ENCODE measurements at regions not wholly inside any gene's neighbourhood (a gene's known extent, or its start where the extent isn't known, plus 50 kb on each side); places are given as distances from the start of the nearest gene placed in this dataset.

DNA sequence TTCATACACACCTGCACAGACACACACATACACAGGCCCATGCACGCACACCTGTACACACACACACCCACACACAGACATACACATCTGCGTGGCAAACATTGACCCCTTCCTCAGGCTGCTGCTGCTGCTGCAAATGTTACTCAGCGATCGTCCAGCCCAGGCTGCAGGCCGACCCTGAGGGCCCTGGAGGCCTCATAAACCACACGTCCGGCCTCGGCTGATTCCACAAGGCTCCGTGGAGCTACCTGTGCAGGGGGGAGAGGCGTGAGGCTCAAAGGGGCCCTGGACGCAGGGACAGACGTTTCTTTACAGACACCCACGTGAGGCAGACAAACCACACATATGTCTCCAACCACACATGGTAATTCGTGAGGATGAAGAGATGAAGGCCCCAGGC lies 53.9 kb upstream of the PPP2R3B start:
- no peaks in the 10 kb centered on the region for H4K20me1 ChIP-seq (ENCODE audit: control insufficient read depth, extremely low read depth, insufficient read depth, low read length)
- no peak overlapping the region for H3K9ac ChIP-seq (ENCODE audit: insufficient read depth, low read length)
- TF ChIP-seq, protein P1, sequence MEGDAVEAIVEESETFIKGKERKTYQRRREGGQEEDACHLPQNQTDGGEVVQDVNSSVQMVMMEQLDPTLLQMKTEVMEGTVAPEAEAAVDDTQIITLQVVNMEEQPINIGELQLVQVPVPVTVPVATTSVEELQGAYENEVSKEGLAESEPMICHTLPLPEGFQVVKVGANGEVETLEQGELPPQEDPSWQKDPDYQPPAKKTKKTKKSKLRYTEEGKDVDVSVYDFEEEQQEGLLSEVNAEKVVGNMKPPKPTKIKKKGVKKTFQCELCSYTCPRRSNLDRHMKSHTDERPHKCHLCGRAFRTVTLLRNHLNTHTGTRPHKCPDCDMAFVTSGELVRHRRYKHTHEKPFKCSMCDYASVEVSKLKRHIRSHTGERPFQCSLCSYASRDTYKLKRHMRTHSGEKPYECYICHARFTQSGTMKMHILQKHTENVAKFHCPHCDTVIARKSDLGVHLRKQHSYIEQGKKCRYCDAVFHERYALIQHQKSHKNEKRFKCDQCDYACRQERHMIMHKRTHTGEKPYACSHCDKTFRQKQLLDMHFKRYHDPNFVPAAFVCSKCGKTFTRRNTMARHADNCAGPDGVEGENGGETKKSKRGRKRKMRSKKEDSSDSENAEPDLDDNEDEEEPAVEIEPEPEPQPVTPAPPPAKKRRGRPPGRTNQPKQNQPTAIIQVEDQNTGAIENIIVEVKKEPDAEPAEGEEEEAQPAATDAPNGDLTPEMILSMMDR (conservative IDR thresholded peaks at IDR 0.05 in 1 of 2, IDR thresholded peaks at IDR 0.05 in 1 of 2; ENCODE audit: low read depth in 1 of 2, low read length in 2 of 2) = no peak
- TF ChIP-seq EZH2 (IDR thresholded peaks at IDR 0.05; ENCODE audit: low read length, missing control alignments) = no peak
- H3K4me3 ChIP-seq (replicated peaks in 1 of 4; ENCODE audit: control extremely low read depth in 1 of 4, insufficient read depth in 1 of 4, low read depth in 3 of 4, low read length in 4 of 4) = no peak overlapping the region
- DNase-seq (ENCODE audit: low read depth in 2 of 2) = no peak
- H3K9me3 ChIP-seq (ENCODE audit: control insufficient read depth, insufficient read depth, low read depth, low read length) = no peaks in the 10 kb centered on the region
- H3K36me3 ChIP-seq (ENCODE audit: control insufficient read depth, insufficient read depth, low read length) = no peaks in the 10 kb centered on the region
- no peaks in the 10 kb centered on the region for H3K79me2 ChIP-seq (ENCODE audit: control insufficient read depth, insufficient read depth, low read length)
- no peaks in the 10 kb centered on the region for H3K27me3 ChIP-seq (ENCODE audit: control insufficient read depth, insufficient read depth, low read length)
- H3K27ac ChIP-seq (ENCODE audit: insufficient read depth, low read length) = no peak overlapping the region
- no peak overlapping the region for H2AFZ ChIP-seq (ENCODE audit: low read length)
- no peaks in the 10 kb centered on the region for H3K4me1 ChIP-seq (ENCODE audit: control insufficient read depth, extremely low read depth, insufficient read depth, low read length)
- no peak overlapping the region for H3K4me2 ChIP-seq (ENCODE audit: extremely low read depth, insufficient read depth, low read length)

GRCh38 chrX:443536-444210 lies 57.0 kb upstream of the PPP2R3B start:
- no peaks in the 10 kb centered on the region for H3K27me3 ChIP-seq (ENCODE audit: control insufficient read depth, insufficient read depth, low read length)
- no peak overlapping the region for H3K4me2 ChIP-seq (ENCODE audit: extremely low read depth, insufficient read depth, low read length)
- no peaks in the 10 kb centered on the region for H4K20me1 ChIP-seq (ENCODE audit: control insufficient read depth, extremely low read depth, insufficient read depth, low read length)
- no peak for DNase-seq (ENCODE audit: low read depth in 2 of 2)
- H3K27ac ChIP-seq (ENCODE audit: insufficient read depth, low read length) = no peak overlapping the region
- H2AFZ ChIP-seq (ENCODE audit: low read length) = no peak overlapping the region
- TF ChIP-seq, protein P1 (conservative IDR thresholded peaks at IDR 0.05 in 1 of 2, IDR thresholded peaks at IDR 0.05 in 1 of 2; ENCODE audit: low read depth in 1 of 2, low read length in 2 of 2) = no peak
- TF ChIP-seq EZH2 (IDR thresholded peaks at IDR 0.05; ENCODE audit: low read length, missing control alignments) = no peak
- H3K79me2 ChIP-seq (ENCODE audit: control insufficient read depth, insufficient read depth, low read length) = no peaks in the 10 kb centered on the region
- no peak overlapping the region for H3K4me3 ChIP-seq (replicated peaks in 1 of 4; ENCODE audit: control extremely low read depth in 1 of 4, insufficient read depth in 1 of 4, low read depth in 3 of 4, low read length in 4 of 4)
- H3K4me1 ChIP-seq (ENCODE audit: control insufficient read depth, extremely low read depth, insufficient read depth, low read length) = no peaks in the 10 kb centered on the region
- H3K36me3 ChIP-seq (ENCODE audit: control insufficient read depth, insufficient read depth, low read length) = no peaks in the 10 kb centered on the region
- H3K9ac ChIP-seq (ENCODE audit: insufficient read depth, low read length) = no peak overlapping the region
- H3K9me3 ChIP-seq (ENCODE audit: control insufficient read depth, insufficient read depth, low read depth, low read length) = no peaks in the 10 kb centered on the region

DNA sequence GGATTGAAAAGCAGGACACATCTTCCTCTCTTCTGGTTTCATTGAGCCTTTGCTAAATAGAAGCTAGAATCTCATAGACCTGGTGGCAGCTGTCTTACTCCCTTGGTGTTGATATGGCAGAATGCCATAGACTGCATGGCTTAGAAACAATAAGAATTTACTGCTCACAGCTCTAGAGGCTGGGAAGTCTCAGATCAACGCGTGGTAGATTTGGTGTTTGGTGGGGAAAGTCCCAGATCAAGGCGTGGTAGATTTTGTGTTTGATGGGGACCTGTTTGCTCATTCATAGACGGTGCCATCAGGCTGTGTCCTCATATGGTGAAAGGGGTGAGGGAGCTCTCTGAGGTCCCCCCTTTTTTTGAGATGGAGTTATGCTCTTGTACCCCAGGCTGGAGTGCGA lies 57.6 kb upstream of the PPP2R3B start:
- H3K9me3 ChIP-seq (ENCODE audit: control insufficient read depth, insufficient read depth, low read depth, low read length) = no peaks in the 10 kb centered on the region
- no peak overlapping the region for H2AFZ ChIP-seq (ENCODE audit: low read length)
- H4K20me1 ChIP-seq (ENCODE audit: control insufficient read depth, extremely low read depth, insufficient read depth, low read length) = no peaks in the 10 kb centered on the region
- no peaks in the 10 kb centered on the region for H3K27me3 ChIP-seq (ENCODE audit: control insufficient read depth, insufficient read depth, low read length)
- no peak overlapping the region for H3K4me2 ChIP-seq (ENCODE audit: extremely low read depth, insufficient read depth, low read length)
- no peak overlapping the region for H3K27ac ChIP-seq (ENCODE audit: insufficient read depth, low read length)
- no peak for DNase-seq (ENCODE audit: low read depth in 2 of 2)
- no peaks in the 10 kb centered on the region for H3K79me2 ChIP-seq (ENCODE audit: control insufficient read depth, insufficient read depth, low read length)
- H3K4me3 ChIP-seq (replicated peaks in 1 of 4; ENCODE audit: control extremely low read depth in 1 of 4, insufficient read depth in 1 of 4, low read depth in 3 of 4, low read length in 4 of 4) = no peak overlapping the region
- no peak overlapping the region for H3K9ac ChIP-seq (ENCODE audit: insufficient read depth, low read length)
- H3K4me1 ChIP-seq (ENCODE audit: control insufficient read depth, extremely low read depth, insufficient read depth, low read length) = no peaks in the 10 kb centered on the region
- no peak for TF ChIP-seq EZH2 (IDR thresholded peaks at IDR 0.05; ENCODE audit: low read length, missing control alignments)
- H3K36me3 ChIP-seq (ENCODE audit: control insufficient read depth, insufficient read depth, low read length) = no peaks in the 10 kb centered on the region

Measured in fibroblast of lung (primary cell).